Mesenchymal stem cell (in vitro differentiated cells and primary cell): ENCODE measurements at regions not wholly inside any gene's neighbourhood (a gene's known extent, or its start where the extent isn't known, plus 50 kb on each side); places are given as distances from the start of the nearest gene placed in this dataset.

ENCODE experiments used
- DNase-seq: peaks from one replicate; pipeline ENCODE4 v3.0.0-alpha.2; 2013
- H2AFZ ChIP-seq: one replicate; pipeline ENCODE4 v1.6.1; 2013; ENCODE audit warnings: low read depth, mild to moderate bottlenecking, control low read depth, inconsistent platforms, low read length, moderate library complexity
- H2AK5ac ChIP-seq: 2 replicates; pipeline ENCODE4 v1.6.1; 2013; ENCODE audit warnings: low read length, moderate library complexity, mild to moderate bottlenecking, inconsistent platforms; ENCODE audit not compliant: severe bottlenecking
- H2BK120ac ChIP-seq: one replicate; pipeline ENCODE4 v1.6.1; 2013; ENCODE audit warnings: low read depth, mild to moderate bottlenecking, inconsistent platforms, low read length, moderate library complexity
- H2BK12ac ChIP-seq, 2 experiments: one replicate each; pipeline ENCODE4 v1.6.1; 2013; ENCODE audit warnings: inconsistent platforms in 2 of 2, low read length in 2 of 2, mild to moderate bottlenecking in 2 of 2, moderate library complexity in 2 of 2, control low read depth in 1 of 2
- H2BK15ac ChIP-seq: one replicate; pipeline ENCODE4 v1.6.1; 2013; ENCODE audit warnings: mild to moderate bottlenecking, low read depth, inconsistent platforms; ENCODE audit not compliant: poor library complexity, severe bottlenecking
- H2BK5ac ChIP-seq: 2 replicates; pipeline ENCODE4 v1.6.1; 2013; ENCODE audit warnings: low read depth, mild to moderate bottlenecking, low read length, control low read depth, inconsistent platforms; ENCODE audit not compliant: poor library complexity, severe bottlenecking
- H3K14ac ChIP-seq, 2 experiments: one replicate each; pipeline ENCODE4 v1.6.1; 2013; ENCODE audit warnings: inconsistent platforms in 2 of 2, low read length in 2 of 2, control low read depth in 1 of 2, mild to moderate bottlenecking in 1 of 2, moderate library complexity in 1 of 2
- H3K18ac ChIP-seq, 2 experiments: one replicate each; pipeline ENCODE4 v1.6.1; 2013; ENCODE audit warnings: inconsistent platforms in 2 of 2, low read length in 2 of 2, control low read depth in 1 of 2, low read depth in 1 of 2, mild to moderate bottlenecking in 1 of 2
- H3K23ac ChIP-seq, 2 experiments: one replicate each; pipeline ENCODE4 v1.6.1; 2013; ENCODE audit warnings: inconsistent platforms in 2 of 2, low read length in 2 of 2, mild to moderate bottlenecking in 2 of 2, moderate library complexity in 2 of 2, control low read depth in 1 of 2
- H3K27ac ChIP-seq: 2 replicates; pipeline ENCODE4 v1.5.1; 2013; ENCODE audit warnings: mild to moderate bottlenecking, moderate library complexity, low read length, control low read depth, inconsistent platforms; ENCODE audit not compliant: poor library complexity, severe bottlenecking
- H3K27me3 ChIP-seq, 2 experiments: 2 replicates each; pipeline versions ENCODE4 v1.6.1 to v1.7.0; 2013; ENCODE audit warnings: low read length in 2 of 2, mild to moderate bottlenecking in 2 of 2, moderate library complexity in 2 of 2, control low read depth in 1 of 2, inconsistent platforms in 1 of 2; ENCODE audit not compliant: control insufficient read depth in 1 of 2, insufficient read depth in 1 of 2
- H3K36me3 ChIP-seq, 2 experiments: 2 replicates each; pipeline versions ENCODE4 v1.6.1 to v1.7.0; 2013; ENCODE audit warnings: low read length in 2 of 2, control low read depth in 1 of 2, inconsistent platforms in 1 of 2, low read depth in 1 of 2, mild to moderate bottlenecking in 1 of 2; ENCODE audit not compliant: insufficient read depth in 2 of 2, control insufficient read depth in 1 of 2
- H3K4ac ChIP-seq, 2 experiments: one replicate each; pipeline ENCODE4 v1.6.1; 2013; ENCODE audit warnings: inconsistent platforms in 2 of 2, low read length in 2 of 2, mild to moderate bottlenecking in 2 of 2, moderate library complexity in 2 of 2, control low read depth in 1 of 2, low read depth in 1 of 2
- H3K4me1 ChIP-seq: 2 replicates; pipeline ENCODE4 v1.6.1; 2013; ENCODE audit warnings: low read depth, low read length, control low read depth; ENCODE audit not compliant: control insufficient read depth, insufficient read depth
- H3K4me2 ChIP-seq: 2 replicates; pipeline ENCODE4 v1.6.1; 2013; ENCODE audit warnings: low read length, mild to moderate bottlenecking, inconsistent platforms; ENCODE audit not compliant: poor library complexity, severe bottlenecking
- H3K4me3 ChIP-seq, 2 experiments: 2 replicates each; pipeline versions ENCODE4 v1.5.1 to v1.7.0; 2013; ENCODE audit warnings: low read length in 2 of 2, mild to moderate bottlenecking in 2 of 2, control low read depth in 1 of 2, low read depth in 1 of 2; ENCODE audit not compliant: insufficient read depth in 1 of 2
- H3K79me1 ChIP-seq: replicated peaks from 2 replicates; pipeline ENCODE4 v1.6.1; 2013; ENCODE audit warnings: mild to moderate bottlenecking, control low read depth, low read length, inconsistent platforms; ENCODE audit not compliant: poor library complexity, severe bottlenecking
- H3K9ac ChIP-seq: 2 replicates; pipeline ENCODE4 v1.7.0; 2013; ENCODE audit warnings: mild to moderate bottlenecking, low read length, moderate library complexity
- H3K9me3 ChIP-seq: 2 replicates; pipeline ENCODE4 v1.7.0; 2013; ENCODE audit warnings: mild to moderate bottlenecking, low read length; ENCODE audit not compliant: control insufficient read depth
- H4K8ac ChIP-seq: one replicate; pipeline ENCODE4 v1.6.1; 2013; ENCODE audit warnings: inconsistent platforms, mild to moderate bottlenecking, low read length, moderate library complexity
- H4K91ac ChIP-seq: one replicate; pipeline ENCODE4 v1.6.1; 2013; ENCODE audit warnings: mild to moderate bottlenecking, low read length, inconsistent platforms
- WGBS: methylation state at CpG from one replicate; pipeline ENCODE4 v1.1.7; 2013; ENCODE audit warnings: mixed read lengths; 5-methylcytosine and 5-hydroxymethylcytosine counted together

GRCh38 chr7:17659126-17659525 is 281.2 kb downstream of the SNX13 start:
- no peaks in the 10 kb centered on the region for H3K36me3 ChIP-seq
- H3K79me1 ChIP-seq, result no peaks in the 10 kb centered on the region
- H3K27me3 ChIP-seq, result no peaks in the 10 kb centered on the region
- H4K8ac ChIP-seq, result peak overlapping the region; percentile 38
- no peak overlapping the region for H4K91ac ChIP-seq
- no peak overlapping the region for H2BK120ac ChIP-seq
- peak overlapping the region; percentile 27 for H2AK5ac ChIP-seq
- H2AFZ ChIP-seq, result no peak overlapping the region
- peak overlapping the region in 1 of 2 experiments; percentile 64 for H3K4ac ChIP-seq
- H3K18ac ChIP-seq, result peak overlapping the region in 1 of 2 experiments; percentile 84
- no peak overlapping the region for H3K4me2 ChIP-seq
- peaks cover 7% of the 10 kb centered on the region for H3K4me1 ChIP-seq
- no peaks in the 10 kb centered on the region for H3K9me3 ChIP-seq
- H3K9ac ChIP-seq, result no peak overlapping the region
- DNase-seq, result no peak
- no peak overlapping the region for H3K4me3 ChIP-seq
- peak overlapping the region; percentile 65 to 85 for H2BK12ac ChIP-seq
- no peak overlapping the region for H2BK15ac ChIP-seq
- no peak overlapping the region for H3K14ac ChIP-seq
- H2BK5ac ChIP-seq, result no peak overlapping the region
- no peak overlapping the region for H3K23ac ChIP-seq
- WGBS, result 100% methylated on average over 2 of the region's 3 CpGs
- no peak overlapping the region for H3K27ac ChIP-seq

GRCh38 chr7:17660116-17660515 is 280.2 kb downstream of the SNX13 start:
- H3K4ac ChIP-seq, result no peak overlapping the region
- no peaks in the 10 kb centered on the region for H3K27me3 ChIP-seq
- H3K4me1 ChIP-seq, result peaks cover 7% of the 10 kb centered on the region

GRCh38 chr7:17661982-17662585 is 278.2 kb downstream of the SNX13 start:
- Histone ChIP-seq H3K4ac (no peak overlapping the region), H3K4me1 (peaks cover 7% of the 10 kb centered on the region), H3K9me3 (no peaks in the 10 kb centered on the region), H4K91ac (peak overlapping the region; percentile 82), H3K36me3 (no peaks in the 10 kb centered on the region), H2AK5ac (no peak overlapping the region), H2BK15ac (no peak overlapping the region), H4K8ac (peak overlapping the region; percentile 87), H3K79me1 (no peaks in the 10 kb centered on the region), H3K23ac (no peak overlapping the region), H2BK120ac (no peak overlapping the region), H2AFZ (no peak overlapping the region), H3K4me2 (no peak overlapping the region), H3K14ac (no peak overlapping the region), H3K27ac (peak overlapping the region; percentile 44), H2BK5ac (no peak overlapping the region), H3K18ac (peak overlapping the region; percentile 50 to 93), H3K27me3 (no peaks in the 10 kb centered on the region), H3K4me3 (no peak overlapping the region), H3K9ac (peak overlapping the region; percentile 73), H2BK12ac (peak overlapping the region; percentile 11 to 60)
- DNase-seq, result peak; percentile 63
- WGBS, result 11% methylated on average over 3 of the region's 3 CpGs

More at GRCh38 chr7:17660116-17660515, 280.2 kb downstream of the SNX13 start:
- Histone ChIP-seq H2BK12ac (no peak overlapping the region), H4K8ac (no peak overlapping the region), H3K79me1 (no peaks in the 10 kb centered on the region), H3K4me3 (no peak overlapping the region), H3K36me3 (no peaks in the 10 kb centered on the region), H2AFZ (no peak overlapping the region), H3K9ac (no peak overlapping the region), H3K4me2 (no peak overlapping the region), H3K27ac (no peak overlapping the region), H4K91ac (no peak overlapping the region), H2BK120ac (peak overlapping the region; percentile 2), H3K14ac (no peak overlapping the region), H3K23ac (no peak overlapping the region), H2BK5ac (no peak overlapping the region), H2BK15ac (no peak overlapping the region), H3K18ac (peak overlapping the region in 1 of 2 experiments; percentile 11), H2AK5ac (no peak overlapping the region), H3K9me3 (no peaks in the 10 kb centered on the region)
- 90% methylated on average over 1 of the region's 1 CpG for WGBS
- peak; percentile 85 for DNase-seq

- H3K4me2 ChIP-seq, result no peak overlapping the region
Measured at GRCh38 chr7:17663061-17663675, 277.1 kb downstream of the SNX13 start.

More at GRCh38 chr7:17663061-17663675, 277.1 kb downstream of the SNX13 start:
- Histone ChIP-seq H3K4me1 (peaks cover 7% of the 10 kb centered on the region), H3K36me3 (no peaks in the 10 kb centered on the region), H2BK5ac (no peak overlapping the region), H3K79me1 (no peaks in the 10 kb centered on the region), H2BK120ac (peak overlapping the region; percentile 56), H3K14ac (no peak overlapping the region), H3K18ac (peak overlapping the region; percentile 26 to 93), H4K91ac (peak overlapping the region; percentile 65), H2BK15ac (no peak overlapping the region), H2BK12ac (peak overlapping the region; percentile 32 to 84), H3K27ac (no peak overlapping the region), H2AK5ac (no peak overlapping the region), H2AFZ (no peak overlapping the region), H3K27me3 (no peaks in the 10 kb centered on the region), H4K8ac (peak overlapping the region; percentile 86), H3K9me3 (no peaks in the 10 kb centered on the region), H3K4me3 (peak overlapping the region in 1 of 2 experiments; percentile 16), H3K23ac (no peak overlapping the region), H3K4ac (no peak overlapping the region), H3K9ac (peak overlapping the region; percentile 73)
- 37% methylated on average over 3 of the region's 3 CpGs for WGBS
- peak; percentile 82 for DNase-seq
